ENCODE measurements at regions not wholly inside any gene's neighbourhood (a gene's known extent, or its start where the extent isn't known, plus 50 kb on each side); places are given as distances from the start of the nearest gene placed in this dataset.

DNA sequence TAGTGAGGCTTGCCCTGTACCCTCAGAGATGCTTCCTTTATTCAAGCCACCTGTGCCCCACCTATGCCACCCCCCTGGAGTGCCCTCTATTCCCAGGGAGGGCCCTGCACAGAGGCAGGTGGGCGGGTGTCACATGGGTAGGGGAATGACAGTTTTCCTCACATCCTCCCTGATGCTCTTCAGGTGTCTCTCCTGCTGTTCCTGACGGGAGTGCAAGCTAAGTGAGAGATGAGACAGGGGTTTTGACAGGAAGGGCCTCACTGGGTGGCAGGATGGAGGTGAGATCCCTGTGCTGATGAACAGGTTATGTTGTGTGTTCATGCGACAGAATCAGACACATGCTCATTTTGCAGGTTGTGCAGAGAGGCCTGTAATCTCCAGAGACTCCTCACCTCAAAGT, 164.1 kb upstream of the CHD6 start:
- TF ChIP-seq, protein P1, sequence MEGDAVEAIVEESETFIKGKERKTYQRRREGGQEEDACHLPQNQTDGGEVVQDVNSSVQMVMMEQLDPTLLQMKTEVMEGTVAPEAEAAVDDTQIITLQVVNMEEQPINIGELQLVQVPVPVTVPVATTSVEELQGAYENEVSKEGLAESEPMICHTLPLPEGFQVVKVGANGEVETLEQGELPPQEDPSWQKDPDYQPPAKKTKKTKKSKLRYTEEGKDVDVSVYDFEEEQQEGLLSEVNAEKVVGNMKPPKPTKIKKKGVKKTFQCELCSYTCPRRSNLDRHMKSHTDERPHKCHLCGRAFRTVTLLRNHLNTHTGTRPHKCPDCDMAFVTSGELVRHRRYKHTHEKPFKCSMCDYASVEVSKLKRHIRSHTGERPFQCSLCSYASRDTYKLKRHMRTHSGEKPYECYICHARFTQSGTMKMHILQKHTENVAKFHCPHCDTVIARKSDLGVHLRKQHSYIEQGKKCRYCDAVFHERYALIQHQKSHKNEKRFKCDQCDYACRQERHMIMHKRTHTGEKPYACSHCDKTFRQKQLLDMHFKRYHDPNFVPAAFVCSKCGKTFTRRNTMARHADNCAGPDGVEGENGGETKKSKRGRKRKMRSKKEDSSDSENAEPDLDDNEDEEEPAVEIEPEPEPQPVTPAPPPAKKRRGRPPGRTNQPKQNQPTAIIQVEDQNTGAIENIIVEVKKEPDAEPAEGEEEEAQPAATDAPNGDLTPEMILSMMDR (IDR thresholded peaks at IDR 0.05), result no peak
- no peak for TF ChIP-seq POLR2A (IDR thresholded peaks at IDR 0.05)

Measured in Peyer's patch (tissue), 4 donors.